GM19438 (cell line): ENCODE measurements at regions not wholly inside any gene's neighbourhood (a gene's known extent, or its start where the extent isn't known, plus 50 kb on each side); places are given as distances from the start of the nearest gene placed in this dataset.

Experiments
- ATAC-seq: cut with Tn5 transposase; IDR thresholded peaks from one replicate; pipeline ENCODE4 v1.9.1; 2021; ENCODE audit warnings: low read depth; ENCODE audit not compliant: unreplicated experiment

GRCh38 chr2:12299431-12299830, 417.3 kb upstream of the TRIB2 start:
- no peak for ATAC-seq

- no peak for ATAC-seq
Measured at GRCh38 chr2:12300019-12300602, 416.6 kb upstream of the TRIB2 start.

GRCh38 chr2:12300927-12301326, 415.8 kb upstream of the TRIB2 start:
- no peak for ATAC-seq

GRCh38 chr2:12302140-12302539, 414.6 kb upstream of the TRIB2 start:
- no peak for ATAC-seq

GRCh38 chr2:12302691-12303090, 414.0 kb upstream of the TRIB2 start:
- ATAC-seq: no peak

GRCh38 chr2:12303181-12304030, 413.3 kb upstream of the TRIB2 start:
- ATAC-seq: no peak

GRCh38 chr2:12304564-12305171, 412.1 kb upstream of the TRIB2 start:
- no peak for ATAC-seq

GRCh38 chr2:12305931-12306330, 410.8 kb upstream of the TRIB2 start:
- no peak for ATAC-seq

- ATAC-seq: no peak
Measured at GRCh38 chr2:12310399-12310798, 406.3 kb upstream of the TRIB2 start.

GRCh38 chr2:12313445-12314126, 403.1 kb upstream of the TRIB2 start:
- ATAC-seq: no peak

GRCh38 chr2:12314127-12314760, 402.5 kb upstream of the TRIB2 start:
- ATAC-seq: no peak

GRCh38 chr2:12315224-12315623, 401.5 kb upstream of the TRIB2 start:
- no peak for ATAC-seq

- ATAC-seq: no peak
Measured at GRCh38 chr2:12316476-12316875, 400.3 kb upstream of the TRIB2 start.

GRCh38 chr2:12317286-12317685, 399.4 kb upstream of the TRIB2 start:
- ATAC-seq: no peak

GRCh38 chr2:12317814-12318426, 398.8 kb upstream of the TRIB2 start:
- no peak for ATAC-seq

GRCh38 chr2:12318427-12319057, 398.2 kb upstream of the TRIB2 start:
- ATAC-seq: no peak

- ATAC-seq: no peak
Measured at GRCh38 chr2:12320027-12320734, 396.6 kb upstream of the TRIB2 start.

GRCh38 chr2:12320991-12321641, 395.6 kb upstream of the TRIB2 start:
- ATAC-seq: no peak

GRCh38 chr2:12321886-12322285, 394.9 kb upstream of the TRIB2 start:
- no peak for ATAC-seq
